ENCODE measurements at regions not wholly inside any gene's neighbourhood (a gene's known extent, or its start where the extent isn't known, plus 50 kb on each side); places are given as distances from the start of the nearest gene placed in this dataset.

DNA sequence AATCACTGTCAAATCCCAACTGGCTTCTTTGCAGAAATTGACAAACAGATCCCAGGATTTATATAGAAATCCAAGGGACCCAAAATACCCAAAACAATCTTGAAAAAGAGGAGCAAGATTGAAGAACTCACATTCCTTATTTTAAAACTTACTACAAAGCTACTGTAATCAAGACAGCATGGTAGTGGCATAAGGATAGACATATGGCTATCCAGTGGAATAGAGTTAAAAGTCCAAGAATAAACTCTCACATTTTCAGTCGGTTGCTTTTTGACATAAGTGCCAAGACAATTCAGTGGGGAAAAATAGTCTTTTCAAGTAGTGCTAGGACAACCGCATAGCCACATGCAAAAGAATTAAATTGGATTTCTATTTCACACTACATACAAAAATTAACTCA, 81.0 kb upstream of the HOXC13 start:
- TF ChIP-seq, protein P1, sequence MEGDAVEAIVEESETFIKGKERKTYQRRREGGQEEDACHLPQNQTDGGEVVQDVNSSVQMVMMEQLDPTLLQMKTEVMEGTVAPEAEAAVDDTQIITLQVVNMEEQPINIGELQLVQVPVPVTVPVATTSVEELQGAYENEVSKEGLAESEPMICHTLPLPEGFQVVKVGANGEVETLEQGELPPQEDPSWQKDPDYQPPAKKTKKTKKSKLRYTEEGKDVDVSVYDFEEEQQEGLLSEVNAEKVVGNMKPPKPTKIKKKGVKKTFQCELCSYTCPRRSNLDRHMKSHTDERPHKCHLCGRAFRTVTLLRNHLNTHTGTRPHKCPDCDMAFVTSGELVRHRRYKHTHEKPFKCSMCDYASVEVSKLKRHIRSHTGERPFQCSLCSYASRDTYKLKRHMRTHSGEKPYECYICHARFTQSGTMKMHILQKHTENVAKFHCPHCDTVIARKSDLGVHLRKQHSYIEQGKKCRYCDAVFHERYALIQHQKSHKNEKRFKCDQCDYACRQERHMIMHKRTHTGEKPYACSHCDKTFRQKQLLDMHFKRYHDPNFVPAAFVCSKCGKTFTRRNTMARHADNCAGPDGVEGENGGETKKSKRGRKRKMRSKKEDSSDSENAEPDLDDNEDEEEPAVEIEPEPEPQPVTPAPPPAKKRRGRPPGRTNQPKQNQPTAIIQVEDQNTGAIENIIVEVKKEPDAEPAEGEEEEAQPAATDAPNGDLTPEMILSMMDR (IDR thresholded peaks at IDR 0.05; ENCODE audit: extremely low read depth in 1 of 2, insufficient read depth in 1 of 2, low read depth in 1 of 2, low read length in 2 of 2): no peak
- TF ChIP-seq POLR2A (IDR thresholded peaks at IDR 0.05; ENCODE audit: low read depth, low read length): no peak
- no peak for TF ChIP-seq POLR2AphosphoS5 (IDR thresholded peaks at IDR 0.05; ENCODE audit: insufficient read depth, low read depth, low read length)
